Breast epithelium (tissue), 3 donors: ENCODE measurements at regions not wholly inside any gene's neighbourhood (a gene's known extent, or its start where the extent isn't known, plus 50 kb on each side); places are given as distances from the start of the nearest gene placed in this dataset.

ENCODE experiments used
- CTCF ChIP-seq, 3 donors: fragments of 450-650 bp; IDR thresholded peaks; one replicate each; pipeline ENCODE4 v1.5.1; 2016 to 2017; ENCODE audit warnings: antibody characterized with exemption in 3 of 3, mild to moderate bottlenecking in 3 of 3, moderate library complexity in 3 of 3
- POLR2AphosphoS5 ChIP-seq, 3 donors: sonication (generic); formaldehyde crosslinking; IDR thresholded peaks; one replicate each; pipeline ENCODE4 v1.6.1; 2017; ENCODE audit warnings: antibody characterized with exemption in 3 of 3

- TF ChIP-seq CTCF (IDR thresholded peaks at IDR 0.05) (no peak), POLR2AphosphoS5 (IDR thresholded peaks at IDR 0.05) (no peak)
These were observed 111.2 kb upstream of the NOVA1 start for GRCh38 chr14:26709019-26709418.
